ENCODE measurements at regions not wholly inside any gene's neighbourhood (a gene's known extent, or its start where the extent isn't known, plus 50 kb on each side); places are given as distances from the start of the nearest gene placed in this dataset.

GRCh38 chr6:23073821-23074220 is 504.5 kb downstream of the HDGFL1 start:
- H3K4me3 ChIP-seq (ENCODE audit: low read depth, low read length) = no peak overlapping the region
- no peak for TF ChIP-seq CTCF (IDR thresholded peaks at IDR 0.05; ENCODE audit: borderline replicate concordance, insufficient read depth, low read depth, low read length)

GRCh38 chr6:23077772-23078171 is 508.4 kb downstream of the HDGFL1 start:
- TF ChIP-seq CTCF (IDR thresholded peaks at IDR 0.05; ENCODE audit: borderline replicate concordance, insufficient read depth, low read depth, low read length) = no peak
- H3K4me3 ChIP-seq (ENCODE audit: low read depth, low read length) = no peak overlapping the region

GRCh38 chr6:23081701-23082100 is 512.3 kb downstream of the HDGFL1 start:
- no peak for TF ChIP-seq CTCF (IDR thresholded peaks at IDR 0.05; ENCODE audit: borderline replicate concordance, insufficient read depth, low read depth, low read length)
- no peak overlapping the region for H3K4me3 ChIP-seq (ENCODE audit: low read depth, low read length)

- TF ChIP-seq CTCF (IDR thresholded peaks at IDR 0.05; ENCODE audit: borderline replicate concordance, insufficient read depth, low read depth, low read length) = no peak
- H3K4me3 ChIP-seq (ENCODE audit: low read depth, low read length) = no peak overlapping the region
These were observed 516.7 kb downstream of the HDGFL1 start for GRCh38 chr6:23086100-23086499.

- no peak overlapping the region for H3K4me3 ChIP-seq (ENCODE audit: low read depth, low read length)
- TF ChIP-seq CTCF (IDR thresholded peaks at IDR 0.05; ENCODE audit: borderline replicate concordance, insufficient read depth, low read depth, low read length) = no peak
These were observed 518.1 kb downstream of the HDGFL1 start for GRCh38 chr6:23087471-23087870.

GRCh38 chr6:23088761-23089160 is 519.4 kb downstream of the HDGFL1 start:
- no peak for TF ChIP-seq CTCF (IDR thresholded peaks at IDR 0.05; ENCODE audit: borderline replicate concordance, insufficient read depth, low read depth, low read length)
- no peak overlapping the region for H3K4me3 ChIP-seq (ENCODE audit: low read depth, low read length)

- no peak overlapping the region for H3K4me3 ChIP-seq (ENCODE audit: low read depth, low read length)
- TF ChIP-seq CTCF (IDR thresholded peaks at IDR 0.05; ENCODE audit: borderline replicate concordance, insufficient read depth, low read depth, low read length) = no peak
These were observed 520.6 kb downstream of the HDGFL1 start for GRCh38 chr6:23089981-23090380.

All from GM12875 (cell line).